ENCODE measurements at regions not wholly inside any gene's neighbourhood (a gene's known extent, or its start where the extent isn't known, plus 50 kb on each side); places are given as distances from the start of the nearest gene placed in this dataset.

- TF ChIP-seq SIN3A (IDR thresholded peaks at IDR 0.05; ENCODE audit: borderline replicate concordance, insufficient read depth, low read length) (no peak), REST (IDR thresholded peaks at IDR 0.05; ENCODE audit: insufficient read depth in 1 of 2, low read depth in 2 of 2, low read length in 2 of 2) (no peak), POLR2AphosphoS5 (IDR thresholded peaks at IDR 0.05; ENCODE audit: low read depth, low read length) (no peak), TAF1 (IDR thresholded peaks at IDR 0.05; ENCODE audit: borderline replicate concordance, insufficient read depth, low read length) (no peak), FOXP2 (optimal IDR thresholded peaks at IDR 0.05; ENCODE audit: borderline replicate concordance, extremely low read depth, extremely low read length, insufficient read depth) (no peak)
Observed at GRCh38 chr20:30286157-30286556, 971.3 kb upstream of the DEFB115 start.
